B cell (primary cell): ENCODE measurements at regions not wholly inside any gene's neighbourhood (a gene's known extent, or its start where the extent isn't known, plus 50 kb on each side); places are given as distances from the start of the nearest gene placed in this dataset.

Experiments used
- ATAC-seq: fragments of 200-7000 bp; cut with Tn5 transposase; one replicate; pipeline ENCODE4 v1.10.0; 2021; ENCODE audit warnings: low read depth, mild to moderate bottlenecking, moderate number of reproducible peaks, moderate library complexity
- CTCF ChIA-PET: fragments of 350-600 bp; sonication (Branson Sonifier 250); formaldehyde crosslinking; loops from one replicate; lab custom pipeline; 2021; ENCODE audit warnings: antibody characterized with exemption, inconsistent platforms; lab: Charles Lee
- POLR2A ChIA-PET: fragments of 350-600 bp; sonication (Branson Sonifier 250); formaldehyde crosslinking; loops from one replicate; lab custom pipeline; 2021; ENCODE audit warnings: antibody characterized with exemption; lab: Charles Lee
- DNase-seq: peaks from one replicate; pipeline ENCODE4 v3.0.0; 2013
- H2AFZ ChIP-seq: 2 replicates; pipeline ENCODE4 v1.6.1; 2012; ENCODE audit warnings: mild to moderate bottlenecking, low read depth, low read length; ENCODE audit not compliant: insufficient read depth, poor library complexity, severe bottlenecking
- H3K27ac ChIP-seq, 2 donors: 1 replicate in 1 of 2; 2 replicates in 1 of 2; pipeline ENCODE4 v1.5.1; 2012 to 2013; ENCODE audit warnings: low read length in 2 of 2, mild to moderate bottlenecking in 2 of 2, moderate library complexity in 1 of 2
- H3K27me3 ChIP-seq, 4 experiments: fragments of 200-600 bp in 1 of 4; sonication (generic) in 1 of 4; replicated peaks in 1 of 4; 1 replicate in 2 of 4; 2 replicates in 2 of 4; pipeline versions ENCODE4 v1.6.1 to v1.7.0; 2013 to 2016; ENCODE audit warnings: low read length in 3 of 4, mild to moderate bottlenecking in 2 of 4, mixed read lengths in 1 of 4, moderate library complexity in 1 of 4; ENCODE audit not compliant: insufficient read depth in 4 of 4, control insufficient read depth in 3 of 4; ENCODE audit errors: control extremely low read depth in 1 of 4
- H3K36me3 ChIP-seq, 2 experiments: replicated peaks in 1 of 2; 1 replicate in 1 of 2; 2 replicates in 1 of 2; pipeline versions ENCODE4 v1.6.1 to v1.7.1; 2013; ENCODE audit warnings: low read length in 1 of 2; ENCODE audit not compliant: insufficient read depth in 2 of 2, control insufficient read depth in 1 of 2; ENCODE audit errors: control extremely low read depth in 1 of 2, extremely low read depth in 1 of 2
- H3K4me1 ChIP-seq, 2 donors: fragments of 200-600 bp in 1 of 2; sonication (generic) in 1 of 2; 1 replicate in 1 of 2; 2 replicates in 1 of 2; pipeline versions ENCODE4 v1.5.1 to v1.6.1; 2013 to 2017; ENCODE audit warnings: low read length in 2 of 2; ENCODE audit not compliant: control insufficient read depth in 2 of 2, insufficient read depth in 2 of 2
- H3K4me2 ChIP-seq: replicated peaks from 2 replicates; pipeline ENCODE3; 2012; ENCODE audit warnings: mild to moderate bottlenecking, low read depth, low read length; ENCODE audit not compliant: poor library complexity, severe bottlenecking
- H3K4me3 ChIP-seq, 5 experiments: fragments of 200-600 bp in 1 of 5; sonication (generic) in 1 of 5; 1 replicate in 3 of 5; 2 replicates in 2 of 5; pipeline versions ENCODE4 v1.5.1 to v1.7.0; 2011 to 2016; ENCODE audit warnings: low read length in 4 of 5, mild to moderate bottlenecking in 4 of 5, low read depth in 2 of 5, control low read depth in 1 of 5, moderate library complexity in 1 of 5; ENCODE audit not compliant: insufficient read depth in 1 of 5; ENCODE audit errors: control extremely low read depth in 1 of 5, extremely low read depth in 1 of 5
- H3K79me2 ChIP-seq: fragments of 200-600 bp; sonication (generic); one replicate; pipeline ENCODE4 v1.6.0; 2016; ENCODE audit warnings: low read length; ENCODE audit not compliant: control insufficient read depth, insufficient read depth
- H3K9ac ChIP-seq: fragments of 200-600 bp; sonication (generic); 2 replicates; pipeline ENCODE4 v1.6.1; 2017; ENCODE audit warnings: mild to moderate bottlenecking, low read length, moderate library complexity
- H3K9me3 ChIP-seq, 3 donors: one replicate each; pipeline versions ENCODE4 v1.6.1 to v1.7.1; 2013; ENCODE audit warnings: low read length in 2 of 3; ENCODE audit not compliant: control insufficient read depth in 2 of 3, insufficient read depth in 1 of 3; ENCODE audit errors: control extremely low read depth in 1 of 3
- H4K20me1 ChIP-seq: 2 replicates; pipeline ENCODE4 v1.6.0; 2012; ENCODE audit warnings: mild to moderate bottlenecking, low read length; ENCODE audit not compliant: insufficient read depth, control insufficient read depth, poor library complexity, severe bottlenecking
- H3K27ac Mint-ChIP-seq: one replicate; pipeline ENCODE4 v1.8.0; 2021; ENCODE audit warnings: mixed read lengths
- H3K27me3 Mint-ChIP-seq: one replicate; pipeline ENCODE4 v1.8.0; 2021; ENCODE audit warnings: mixed read lengths
- H3K4me1 Mint-ChIP-seq: one replicate; pipeline ENCODE4 v1.8.0; 2021; ENCODE audit warnings: mixed read lengths
- H3K4me3 Mint-ChIP-seq: one replicate; pipeline ENCODE4 v1.8.0; 2021; ENCODE audit warnings: mixed read lengths
- H3K9me3 Mint-ChIP-seq: one replicate; pipeline ENCODE4 v1.8.0; 2022; ENCODE audit warnings: mixed read lengths; ENCODE audit not compliant: insufficient read depth
- CTCF ChIP-seq: fragments of 200-600 bp; IDR thresholded peaks from one replicate; pipeline ENCODE4 v1.8.0; 2022; ENCODE audit warnings: antibody characterized with exemption, mild to moderate bottlenecking
- EZH2 ChIP-seq: IDR thresholded peaks from 2 replicates; pipeline ENCODE4 v1.6.1; 2012; ENCODE audit warnings: borderline replicate concordance, low read depth, mild to moderate bottlenecking, moderate library complexity, low read length; ENCODE audit not compliant: insufficient read depth, poor library complexity, severe bottlenecking
- WGBS: methylation state at CpG from one replicate; pipeline ENCODE4 v1.1.5; 2013; ENCODE audit warnings: missing lambda C conversion rate; ENCODE audit not compliant: insufficient coverage; 5-methylcytosine and 5-hydroxymethylcytosine counted together
- intact Hi-C: fragments of 100-400 bp; cut with micrococcal nuclease; formaldehyde crosslinking; loops from one replicate; pipeline ENCODE4 v1.10.0; 2022

DNA sequence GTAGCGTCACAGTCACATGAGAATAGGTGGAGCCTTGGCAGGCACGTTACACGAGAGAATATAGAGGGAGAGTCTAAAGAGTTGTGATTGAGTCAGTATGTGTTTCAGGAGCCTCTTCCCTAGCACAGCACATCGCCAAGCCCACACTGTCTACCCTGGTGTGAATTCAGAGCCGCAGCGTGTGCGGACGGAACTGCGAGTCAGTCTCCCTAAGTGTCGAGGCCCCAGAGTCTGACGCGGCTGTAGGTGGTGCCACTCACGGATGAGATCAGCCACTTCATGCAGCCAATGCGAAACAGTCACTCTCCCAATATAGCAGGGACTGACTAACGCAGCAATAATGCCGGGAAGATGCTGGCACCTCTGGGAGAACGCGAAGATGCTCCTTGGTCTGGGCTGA lies 587.3 kb upstream of the ID2 start:
- Mint-ChIP-seq H3K4me3 (no peak overlapping the region), H3K4me1 (no peaks in the 10 kb centered on the region), H3K9me3 (no peaks in the 10 kb centered on the region), H3K27ac (no peak overlapping the region), H3K27me3 (peaks cover 4% of the 10 kb centered on the region)
- Histone ChIP-seq H3K9me3 (peaks cover 0 to 2% (median 0%) of the 10 kb centered on the region in 3 donors), H3K4me3 (no peak overlapping the region), H4K20me1 (no peaks in the 10 kb centered on the region), H3K36me3 (no peaks in the 10 kb centered on the region), H3K4me2 (no peak overlapping the region), H3K27me3 (no peaks in the 10 kb centered on the region), H3K79me2 (no peaks in the 10 kb centered on the region), H2AFZ (no peak overlapping the region), H3K9ac (no peak overlapping the region), H3K4me1 (no peaks in the 10 kb centered on the region), H3K27ac (no peak overlapping the region)
- ATAC-seq (no peak), DNase-seq (no peak)
- intact Hi-C loops: no loop called here
- 98% methylated on average over 13 of the region's 18 CpGs for WGBS
- CTCF ChIA-PET: no interaction called here
- POLR2A ChIA-PET: no interaction called here
- TF ChIP-seq EZH2 (no peak), CTCF (no peak)

DNA sequence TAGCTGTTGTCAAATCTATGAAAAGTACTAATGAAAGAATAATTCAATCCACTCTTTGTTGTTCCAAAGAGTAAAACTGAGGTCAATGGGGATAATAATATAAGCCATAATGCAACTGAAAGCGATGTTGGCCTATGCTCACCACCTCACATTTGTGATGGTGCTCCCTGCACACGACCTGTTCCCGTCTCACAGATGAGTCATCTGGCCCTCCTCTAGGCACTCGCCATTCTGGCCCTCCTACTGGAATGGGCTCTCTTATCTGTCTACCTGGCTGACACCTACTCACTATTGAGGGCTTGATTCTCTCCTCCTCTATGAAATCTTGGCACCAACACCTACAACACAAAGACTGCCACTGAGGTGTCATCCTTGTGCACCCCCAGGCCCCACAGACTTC lies 585.9 kb upstream of the ID2 start:
- Histone ChIP-seq H3K27me3 (no peaks in the 10 kb centered on the region), H3K9ac (no peak overlapping the region), H3K36me3 (no peaks in the 10 kb centered on the region), H2AFZ (no peak overlapping the region), H3K9me3 (peaks cover 0 to 2% (median 0%) of the 10 kb centered on the region in 3 donors), H3K79me2 (no peaks in the 10 kb centered on the region), H3K4me3 (no peak overlapping the region), H3K27ac (no peak overlapping the region), H4K20me1 (no peaks in the 10 kb centered on the region), H3K4me1 (no peaks in the 10 kb centered on the region), H3K4me2 (no peak overlapping the region)
- no peak for DNase-seq
- Mint-ChIP-seq H3K27me3 (peaks cover 4% of the 10 kb centered on the region), H3K4me3 (no peak overlapping the region), H3K27ac (no peak overlapping the region), H3K9me3 (no peaks in the 10 kb centered on the region), H3K4me1 (no peaks in the 10 kb centered on the region)
- intact Hi-C loops: no loop called here
- no peak for ATAC-seq
- ChIA-PET CTCF (no interaction called here), POLR2A (no interaction called here)
- TF ChIP-seq CTCF: no peak
- TF ChIP-seq EZH2: no peak
- WGBS: 95% methylated on average over 4 of the region's 4 CpGs
